ENCODE measurements at regions not wholly inside any gene's neighbourhood (a gene's known extent, or its start where the extent isn't known, plus 50 kb on each side); places are given as distances from the start of the nearest gene placed in this dataset.

- TF ChIP-seq REST (IDR thresholded peaks at IDR 0.05) (no peak), FOSB (CRISPR knock-in tag; IDR thresholded peaks at IDR 0.05) (no peak), JUNB (IDR thresholded peaks at IDR 0.05) (no peak), RNF2 (IDR thresholded peaks at IDR 0.05; ENCODE audit: borderline replicate concordance, low read depth) (no peak), HOXA7 (CRISPR knock-in tag; IDR thresholded peaks at IDR 0.05) (no peak), EP300 (IDR thresholded peaks at IDR 0.05) (no peak), PHF8 (IDR thresholded peaks at IDR 0.05; ENCODE audit: borderline replicate concordance, low read depth) (no peak), ESRRA (IDR thresholded peaks at IDR 0.05; ENCODE audit: borderline replicate concordance, low read length) (no peak), ZNF302 (CRISPR knock-in tag; IDR thresholded peaks at IDR 0.05) (no peak)
- TF ChIP-seq, protein P1, sequence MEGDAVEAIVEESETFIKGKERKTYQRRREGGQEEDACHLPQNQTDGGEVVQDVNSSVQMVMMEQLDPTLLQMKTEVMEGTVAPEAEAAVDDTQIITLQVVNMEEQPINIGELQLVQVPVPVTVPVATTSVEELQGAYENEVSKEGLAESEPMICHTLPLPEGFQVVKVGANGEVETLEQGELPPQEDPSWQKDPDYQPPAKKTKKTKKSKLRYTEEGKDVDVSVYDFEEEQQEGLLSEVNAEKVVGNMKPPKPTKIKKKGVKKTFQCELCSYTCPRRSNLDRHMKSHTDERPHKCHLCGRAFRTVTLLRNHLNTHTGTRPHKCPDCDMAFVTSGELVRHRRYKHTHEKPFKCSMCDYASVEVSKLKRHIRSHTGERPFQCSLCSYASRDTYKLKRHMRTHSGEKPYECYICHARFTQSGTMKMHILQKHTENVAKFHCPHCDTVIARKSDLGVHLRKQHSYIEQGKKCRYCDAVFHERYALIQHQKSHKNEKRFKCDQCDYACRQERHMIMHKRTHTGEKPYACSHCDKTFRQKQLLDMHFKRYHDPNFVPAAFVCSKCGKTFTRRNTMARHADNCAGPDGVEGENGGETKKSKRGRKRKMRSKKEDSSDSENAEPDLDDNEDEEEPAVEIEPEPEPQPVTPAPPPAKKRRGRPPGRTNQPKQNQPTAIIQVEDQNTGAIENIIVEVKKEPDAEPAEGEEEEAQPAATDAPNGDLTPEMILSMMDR (IDR thresholded peaks at IDR 0.05), result no peak
Measured at GRCh38 chr1:238489006-238489405, 598.3 kb upstream of the ZP4 start.
